ENCODE measurements at regions not wholly inside any gene's neighbourhood (a gene's known extent, or its start where the extent isn't known, plus 50 kb on each side); places are given as distances from the start of the nearest gene placed in this dataset.

- intact Hi-C loops (cut with DNase I; ENCODE audit: low total_unique reads): no loop called here
- no peaks in the 10 kb centered on the region for H3K36me3 ChIP-seq
- H3K4me3 ChIP-seq: no peak overlapping the region
- no peaks in the 10 kb centered on the region for H3K4me1 ChIP-seq
- no peak overlapping the region for H3K27ac ChIP-seq
- no peaks in the 10 kb centered on the region for H3K27me3 ChIP-seq (replicated peaks in 1 of 7)
- H3K9me3 ChIP-seq: no peaks in the 10 kb centered on the region
- 43 to 77% (median 57%) methylated on average over 4 of the region's 4 CpGs for WGBS, 5 donors
- no peak for DNase-seq
- TF ChIP-seq POLR2AphosphoS5 (IDR thresholded peaks at IDR 0.05) (no peak), POLR2A (IDR thresholded peaks at IDR 0.05) (no peak), CTCF (IDR thresholded peaks at IDR 0.05 in 8 of 11, conservative IDR thresholded peaks at IDR 0.05 in 3 of 11) (no peak)
Observed at GRCh38 chr6:8658416-8658815, 223.1 kb upstream of the SLC35B3 start.

GRCh38 chr6:8657522-8657921 lies 222.2 kb upstream of the SLC35B3 start:
- H3K27me3 ChIP-seq (replicated peaks in 1 of 7): no peaks in the 10 kb centered on the region
- H3K9me3 ChIP-seq: no peaks in the 10 kb centered on the region
- H3K27ac ChIP-seq: no peak overlapping the region
- H3K4me1 ChIP-seq: no peaks in the 10 kb centered on the region
- no peak for TF ChIP-seq POLR2AphosphoS5 (IDR thresholded peaks at IDR 0.05)
- no peak for TF ChIP-seq POLR2A (IDR thresholded peaks at IDR 0.05)
- no peak for TF ChIP-seq CTCF (IDR thresholded peaks at IDR 0.05 in 8 of 11, conservative IDR thresholded peaks at IDR 0.05 in 3 of 11)
- H3K36me3 ChIP-seq: no peaks in the 10 kb centered on the region
- no peak for DNase-seq
- no peak overlapping the region for H3K4me3 ChIP-seq
- intact Hi-C loops (cut with DNase I; ENCODE audit: low total_unique reads): no loop called here

DNA sequence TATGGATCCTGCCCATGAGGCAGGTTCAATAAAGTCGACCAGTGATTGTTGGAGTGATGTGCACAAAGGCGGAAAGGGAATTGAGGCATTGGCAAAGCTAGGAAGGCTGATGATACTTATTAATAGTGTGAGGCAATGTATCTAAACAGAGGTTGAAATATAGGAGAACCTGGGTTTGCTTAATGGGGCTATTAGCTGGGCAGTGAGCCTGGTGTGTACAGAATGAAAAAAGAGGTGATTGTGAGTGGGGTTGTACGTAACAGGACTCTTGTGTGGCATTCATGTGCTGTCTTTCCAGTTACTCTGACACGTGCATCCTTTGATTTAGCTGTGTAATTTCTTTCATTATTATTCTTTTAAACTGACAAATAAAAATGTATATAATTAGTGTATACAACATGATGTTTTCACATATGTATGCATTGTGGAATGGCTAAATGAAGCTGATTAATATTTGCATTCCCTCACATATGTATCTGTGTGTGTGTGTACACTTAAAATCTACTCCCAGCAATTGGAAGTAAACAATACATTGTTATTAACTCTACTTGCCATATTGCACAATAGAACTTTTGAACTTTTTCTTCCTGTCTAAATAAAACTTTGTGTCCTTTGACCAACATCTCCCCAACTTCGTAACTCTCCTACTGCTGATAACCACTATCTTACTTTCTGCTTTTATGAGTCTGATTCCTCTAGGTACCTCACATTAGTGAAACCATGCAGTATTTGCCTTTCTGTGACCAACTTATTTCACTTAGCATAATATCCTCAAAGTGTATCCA lies 220.5 kb upstream of the SLC35B3 start:
- no peaks in the 10 kb centered on the region for H3K27me3 ChIP-seq (replicated peaks in 1 of 7)
- no peaks in the 10 kb centered on the region for H3K9me3 ChIP-seq
- H3K36me3 ChIP-seq: no peaks in the 10 kb centered on the region
- TF ChIP-seq CTCF (IDR thresholded peaks at IDR 0.05 in 8 of 11, conservative IDR thresholded peaks at IDR 0.05 in 3 of 11) (no peak), POLR2A (IDR thresholded peaks at IDR 0.05) (no peak), POLR2AphosphoS5 (IDR thresholded peaks at IDR 0.05) (no peak)
- no peak overlapping the region for H3K4me3 ChIP-seq
- 77 to 86% (median 80%) methylated on average over 5 of the region's 5 CpGs for WGBS, 5 donors
- H3K4me1 ChIP-seq: no peaks in the 10 kb centered on the region
- H3K27ac ChIP-seq: no peak overlapping the region
- intact Hi-C loops (cut with DNase I; ENCODE audit: low total_unique reads): no loop called here
- no peak for DNase-seq

GRCh38 chr6:8652710-8653109 lies 217.4 kb upstream of the SLC35B3 start:
- intact Hi-C loops (cut with DNase I; ENCODE audit: low total_unique reads): no loop called here
- TF ChIP-seq POLR2A (IDR thresholded peaks at IDR 0.05) (no peak), POLR2AphosphoS5 (IDR thresholded peaks at IDR 0.05) (no peak), CTCF (IDR thresholded peaks at IDR 0.05 in 8 of 11, conservative IDR thresholded peaks at IDR 0.05 in 3 of 11) (no peak)
- WGBS, 5 donors: 65 to 71% (median 68%) methylated on average over 3 of the region's 3 CpGs
- Histone ChIP-seq H3K27me3 (replicated peaks in 1 of 7) (no peaks in the 10 kb centered on the region), H3K4me3 (no peak overlapping the region), H3K4me1 (no peaks in the 10 kb centered on the region), H3K36me3 (no peaks in the 10 kb centered on the region), H3K9me3 (peaks cover 0 to 12% (median 0%) of the 10 kb centered on the region in 8 donors), H3K27ac (no peak overlapping the region)
- DNase-seq: no peak

Data from spleen (tissue), 11 donors.